WI38 (cell line): ENCODE measurements at regions not wholly inside any gene's neighbourhood (a gene's known extent, or its start where the extent isn't known, plus 50 kb on each side); places are given as distances from the start of the nearest gene placed in this dataset.

Source experiments
- H3K4me3 ChIP-seq: 2 replicates; pipeline ENCODE4 v1.5.1; 2011; ENCODE audit warnings: low read depth, mild to moderate bottlenecking, control low read depth, low read length
- TF ChIP-seq, protein P1 (sequence below): IDR thresholded peaks from 2 replicates; pipeline ENCODE4 v1.5.1; 2012; ENCODE audit warnings: low read depth, mild to moderate bottlenecking, control low read depth, low read length

DNA sequence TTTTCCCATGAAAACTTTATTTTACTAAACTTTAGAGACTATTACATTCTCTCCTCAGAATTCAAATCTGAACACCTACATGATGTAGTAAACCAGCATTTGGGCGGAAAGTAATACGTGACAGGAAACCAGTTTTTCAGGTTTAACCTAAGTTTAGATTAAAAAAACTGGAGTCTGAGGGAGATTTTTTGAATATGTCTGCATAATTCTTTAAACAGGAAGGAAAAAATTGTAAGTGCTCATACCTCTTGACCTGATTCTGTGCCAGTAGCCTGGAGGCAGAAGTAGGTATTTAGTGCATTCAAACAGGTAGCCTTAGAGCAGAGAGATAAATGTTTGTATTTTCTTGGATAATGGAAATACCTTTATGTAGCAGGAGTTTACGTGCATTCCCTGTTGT lies 224.3 kb downstream of the MDFIC start:
- TF ChIP-seq, protein P1, sequence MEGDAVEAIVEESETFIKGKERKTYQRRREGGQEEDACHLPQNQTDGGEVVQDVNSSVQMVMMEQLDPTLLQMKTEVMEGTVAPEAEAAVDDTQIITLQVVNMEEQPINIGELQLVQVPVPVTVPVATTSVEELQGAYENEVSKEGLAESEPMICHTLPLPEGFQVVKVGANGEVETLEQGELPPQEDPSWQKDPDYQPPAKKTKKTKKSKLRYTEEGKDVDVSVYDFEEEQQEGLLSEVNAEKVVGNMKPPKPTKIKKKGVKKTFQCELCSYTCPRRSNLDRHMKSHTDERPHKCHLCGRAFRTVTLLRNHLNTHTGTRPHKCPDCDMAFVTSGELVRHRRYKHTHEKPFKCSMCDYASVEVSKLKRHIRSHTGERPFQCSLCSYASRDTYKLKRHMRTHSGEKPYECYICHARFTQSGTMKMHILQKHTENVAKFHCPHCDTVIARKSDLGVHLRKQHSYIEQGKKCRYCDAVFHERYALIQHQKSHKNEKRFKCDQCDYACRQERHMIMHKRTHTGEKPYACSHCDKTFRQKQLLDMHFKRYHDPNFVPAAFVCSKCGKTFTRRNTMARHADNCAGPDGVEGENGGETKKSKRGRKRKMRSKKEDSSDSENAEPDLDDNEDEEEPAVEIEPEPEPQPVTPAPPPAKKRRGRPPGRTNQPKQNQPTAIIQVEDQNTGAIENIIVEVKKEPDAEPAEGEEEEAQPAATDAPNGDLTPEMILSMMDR = no peak
- no peak overlapping the region for H3K4me3 ChIP-seq

DNA sequence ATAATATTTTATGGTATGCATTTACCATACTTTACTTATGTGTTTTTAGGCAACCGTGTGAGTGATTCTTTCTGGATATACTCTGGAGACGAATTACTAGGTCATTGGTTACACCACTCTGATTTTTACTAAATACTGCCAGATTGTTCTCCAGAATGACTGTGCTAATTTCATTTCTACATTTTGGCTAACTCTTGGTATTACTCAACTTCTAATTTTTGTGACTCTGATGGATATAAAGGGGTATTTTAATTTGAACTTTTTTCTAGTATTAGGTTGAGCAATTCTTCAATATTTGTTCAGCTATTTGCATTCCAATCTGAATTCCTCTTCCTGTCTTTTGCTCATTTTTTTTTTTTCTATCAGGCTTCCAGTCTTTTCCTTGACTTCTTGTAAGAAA lies 223.6 kb downstream of the MDFIC start:
- no peak overlapping the region for H3K4me3 ChIP-seq
- TF ChIP-seq, protein P1 = no peak

DNA sequence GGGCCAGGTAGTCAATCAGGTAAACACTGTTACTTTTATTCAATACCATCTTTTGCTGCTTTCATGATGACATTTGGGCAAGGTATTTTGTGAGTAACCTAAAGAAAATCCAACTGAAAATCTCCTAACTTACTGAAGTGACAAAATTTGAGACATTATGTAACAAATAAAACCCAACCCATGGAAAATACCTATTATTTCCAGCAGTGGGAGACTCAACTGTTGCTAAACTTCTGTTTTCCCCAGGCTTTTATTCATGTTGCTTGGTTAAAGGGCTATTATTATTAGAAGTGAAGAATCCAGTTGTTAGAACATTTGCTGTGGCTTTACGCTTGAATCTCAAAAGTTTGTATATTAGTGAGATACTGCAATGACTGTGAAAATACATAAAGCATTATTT lies 215.9 kb downstream of the MDFIC start:
- no peak overlapping the region for H3K4me3 ChIP-seq

DNA sequence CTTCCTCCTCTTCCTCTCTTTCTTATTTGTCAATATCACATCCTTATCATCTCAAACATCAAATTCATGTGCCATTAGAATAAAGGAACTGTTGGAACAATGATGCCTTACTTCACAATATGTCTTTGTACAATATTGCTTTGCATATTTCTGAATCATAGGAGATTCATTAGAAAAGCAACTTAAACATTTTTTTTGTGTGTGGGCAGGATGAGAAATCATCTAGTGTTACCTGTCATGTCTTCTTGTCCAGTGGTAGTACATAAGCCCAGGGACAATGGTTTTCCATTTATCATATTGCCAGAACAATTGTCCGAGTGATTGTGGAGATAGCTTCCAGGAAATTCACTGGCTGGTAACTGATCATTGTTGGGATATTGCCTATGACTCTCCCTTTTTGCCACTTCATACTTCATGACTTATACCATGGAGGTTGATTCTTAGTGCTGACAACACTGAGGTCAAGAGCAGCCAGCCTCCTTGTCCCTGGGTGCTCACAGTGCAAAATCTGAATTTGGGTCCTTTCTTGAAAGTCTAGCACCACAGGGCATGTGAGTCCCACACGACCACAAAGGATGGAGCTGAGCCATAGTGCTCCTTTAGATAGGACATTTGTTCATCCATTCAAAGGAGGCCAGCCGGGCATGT lies 215.0 kb downstream of the MDFIC start:
- TF ChIP-seq, protein P1 = no peak
- no peak overlapping the region for H3K4me3 ChIP-seq

More for the DNA sequence above, 215.9 kb downstream of the MDFIC start:
- TF ChIP-seq, protein P1 = no peak

DNA sequence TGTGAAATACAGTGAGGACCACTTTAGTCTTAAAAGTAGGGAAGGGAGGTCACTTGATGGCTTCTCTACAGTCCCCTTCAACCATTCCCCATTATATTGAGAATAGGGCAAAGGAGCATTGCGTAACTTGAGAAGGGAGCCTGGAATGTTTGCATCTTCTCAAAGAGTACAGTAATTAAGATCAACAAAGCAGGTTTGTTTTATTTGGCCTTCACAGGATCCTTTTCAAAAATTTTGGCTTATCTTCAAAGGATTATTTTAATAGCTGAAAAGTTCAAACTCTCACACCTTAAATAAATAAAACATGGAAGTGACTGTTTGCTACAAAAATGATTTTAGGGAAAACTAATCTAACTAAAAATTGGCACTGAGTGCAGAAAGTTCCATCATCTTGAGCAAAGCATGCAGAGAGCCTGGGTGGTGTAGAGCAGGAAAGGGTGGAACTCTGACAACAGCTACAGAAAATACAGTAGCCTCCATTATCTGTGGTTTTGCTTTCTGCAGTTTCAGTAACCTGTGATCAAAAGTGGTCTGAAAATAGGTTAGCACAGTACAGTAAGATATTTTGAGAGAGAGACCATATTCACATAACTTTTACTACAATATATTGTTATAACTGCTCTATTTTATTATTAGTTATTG lies 214.0 kb downstream of the MDFIC start:
- TF ChIP-seq, protein P1 = no peak
- no peak overlapping the region for H3K4me3 ChIP-seq

DNA sequence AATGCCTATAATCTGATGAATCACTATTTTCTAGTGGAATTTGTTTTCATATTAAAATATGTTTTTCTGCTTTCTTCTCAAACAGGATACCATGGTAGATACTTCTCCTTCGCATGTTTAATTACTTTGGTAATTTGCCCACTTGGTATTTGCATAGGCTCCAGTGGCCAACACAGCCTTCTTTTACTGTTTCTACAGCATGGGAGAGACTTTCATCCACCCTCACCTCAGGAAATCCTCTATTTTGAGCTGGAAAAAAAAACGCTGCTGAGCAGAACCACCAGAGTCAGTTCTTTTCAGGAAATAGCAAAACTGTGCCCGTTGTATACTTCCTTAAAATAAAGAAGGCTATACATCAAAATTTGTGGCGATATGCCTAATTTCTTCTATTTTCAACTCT lies 213.3 kb downstream of the MDFIC start:
- TF ChIP-seq, protein P1 = no peak

DNA sequence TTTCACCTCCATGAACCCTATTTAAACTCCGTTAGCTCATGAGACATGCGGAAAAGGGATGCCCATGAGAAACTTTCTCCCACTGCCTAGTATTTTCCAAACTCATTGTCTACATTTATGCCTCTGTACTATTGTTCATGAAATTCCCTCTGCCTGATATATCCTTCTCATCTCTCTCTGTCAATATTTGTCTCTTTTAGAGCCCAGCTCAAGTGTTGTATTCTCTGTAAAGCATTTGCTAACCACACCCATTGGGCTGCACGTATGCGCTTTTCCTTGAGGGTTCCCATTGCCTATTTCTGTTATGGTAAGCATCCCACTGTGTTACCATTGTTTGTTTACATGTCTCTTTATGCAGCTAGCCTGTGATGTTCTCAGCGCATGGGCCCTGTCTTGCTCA lies 211.4 kb downstream of the MDFIC start:
- H3K4me3 ChIP-seq = no peak overlapping the region
- TF ChIP-seq, protein P1 = no peak

More for the DNA sequence above, 213.3 kb downstream of the MDFIC start:
- no peak overlapping the region for H3K4me3 ChIP-seq
